Kidney (tissue), 13 donors: ENCODE measurements at regions not wholly inside any gene's neighbourhood (a gene's known extent, or its start where the extent isn't known, plus 50 kb on each side); places are given as distances from the start of the nearest gene placed in this dataset.

Experiments used
- DNase-seq, 5 donors: peaks; one replicate each; pipeline ENCODE4 v3.0.0-alpha.2; 2013 to 2020
- FAIRE-seq: peaks from 2 replicates; lab custom pipeline; 2012; peaks lifted over from hg19 to GRCh38; lab: Jason Lieb, UNC
- H3K27ac ChIP-seq, 2 donors: one replicate each; pipeline ENCODE4 v1.7.0; 2013; ENCODE audit warnings: low read depth in 2 of 2, low read length in 2 of 2, inconsistent platforms in 1 of 2
- H3K27me3 ChIP-seq: one replicate; pipeline ENCODE4 v1.7.1; 2013; ENCODE audit warnings: low read length, inconsistent platforms; ENCODE audit not compliant: control insufficient read depth, insufficient read depth
- H3K36me3 ChIP-seq, 3 donors: one replicate each; pipeline versions ENCODE4 v1.7.0 to v1.7.1; 2013; ENCODE audit warnings: low read length in 3 of 3, control low read depth in 1 of 3, inconsistent platforms in 1 of 3; ENCODE audit not compliant: insufficient read depth in 3 of 3, control insufficient read depth in 2 of 3
- H3K4me1 ChIP-seq, 3 donors: one replicate each; pipeline versions ENCODE4 v1.7.0 to v1.7.1; 2013; ENCODE audit warnings: low read length in 3 of 3, inconsistent platforms in 1 of 3, low read depth in 1 of 3; ENCODE audit not compliant: control insufficient read depth in 2 of 3, insufficient read depth in 2 of 3
- H3K4me3 ChIP-seq, 3 donors: one replicate each; pipeline versions ENCODE4 v1.7.0 to v1.8.1; 2013; ENCODE audit warnings: low read length in 3 of 3, control low read depth in 1 of 3, inconsistent platforms in 1 of 3
- H3K9ac ChIP-seq, 3 donors: one replicate each; pipeline versions ENCODE4 v1.7.0 to v1.7.1; 2013; ENCODE audit warnings: low read length in 3 of 3, control low read depth in 1 of 3, inconsistent platforms in 1 of 3
- H3K9me3 ChIP-seq, 3 donors: one replicate each; pipeline versions ENCODE4 v1.7.0 to v1.7.1; 2013; ENCODE audit warnings: low read length in 3 of 3, control low read depth in 1 of 3, inconsistent platforms in 1 of 3; ENCODE audit not compliant: control insufficient read depth in 2 of 3, insufficient read depth in 1 of 3
- intact Hi-C: fragments of 100-400 bp; cut with DNase I; formaldehyde crosslinking; loops from one replicate; pipeline ENCODE4 v1.11.1; 2022
- TF ChIP-seq, protein P1 (sequence below): IDR thresholded peaks from 3 replicates; pipeline ENCODE4 v1.5.1; 2012; ENCODE audit warnings: mild to moderate bottlenecking, moderate library complexity, borderline replicate concordance; ENCODE audit not compliant: insufficient read depth; ENCODE audit errors: extremely low read depth
- donor health status: control.
- donor health status: control.
- donor health status: control.
- donor health status: control.
- donor health status: control.
- donor health status: DM: yes; HTN: yes; CAD: no.
- donor health status: Normal renal cell carcinoma (clear cell type).

DNA sequence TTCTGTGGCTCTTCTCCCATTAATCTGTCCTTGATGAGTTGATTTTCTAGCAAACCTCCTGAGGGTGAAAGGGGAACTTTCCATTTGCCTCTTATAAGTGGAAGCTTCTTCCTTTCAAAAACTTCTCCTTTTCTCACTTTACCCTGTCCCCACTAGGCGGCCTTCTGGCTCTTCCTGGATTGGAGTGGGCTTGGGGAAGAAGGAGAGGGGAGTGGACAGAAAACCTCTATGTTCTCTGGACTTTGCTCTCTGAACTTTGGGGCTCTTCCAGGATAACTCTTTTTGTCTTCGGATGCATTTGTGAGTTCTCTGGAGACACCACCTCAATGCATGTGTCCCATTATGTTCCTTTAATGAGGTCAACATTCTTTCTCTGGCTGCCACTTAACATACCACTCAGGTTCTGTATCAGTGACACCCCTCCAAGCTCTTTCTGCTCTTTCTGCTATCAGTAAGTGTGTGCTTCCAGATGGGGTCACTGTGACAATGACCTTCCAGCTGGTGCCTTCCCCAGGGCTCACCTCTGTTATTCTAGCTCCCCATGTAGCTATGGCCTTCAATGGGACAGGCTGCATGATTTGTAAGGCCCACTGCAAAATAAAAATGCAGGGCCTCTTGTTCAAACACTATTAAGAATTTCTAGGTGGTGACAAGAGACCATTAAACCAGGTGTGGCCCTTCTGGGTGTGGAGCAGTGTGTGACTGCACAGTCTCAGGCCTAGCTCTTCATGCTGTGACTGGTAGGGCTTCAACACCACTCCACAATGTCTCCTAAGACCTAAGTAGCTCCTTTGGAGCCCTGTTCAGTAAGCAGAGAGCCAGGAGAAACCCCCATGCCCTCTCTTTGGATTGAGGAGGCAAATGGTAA lies 389.2 kb downstream of the EFNB2 start:
- Histone ChIP-seq H3K27me3 (no peaks in the 10 kb centered on the region), H3K4me3 (no peak overlapping the region), H3K4me1 (no peaks in the 10 kb centered on the region), H3K27ac (no peak overlapping the region), H3K9ac (no peak overlapping the region), H3K36me3 (no peaks in the 10 kb centered on the region), H3K9me3 (no peaks in the 10 kb centered on the region)
- TF ChIP-seq, protein P1, sequence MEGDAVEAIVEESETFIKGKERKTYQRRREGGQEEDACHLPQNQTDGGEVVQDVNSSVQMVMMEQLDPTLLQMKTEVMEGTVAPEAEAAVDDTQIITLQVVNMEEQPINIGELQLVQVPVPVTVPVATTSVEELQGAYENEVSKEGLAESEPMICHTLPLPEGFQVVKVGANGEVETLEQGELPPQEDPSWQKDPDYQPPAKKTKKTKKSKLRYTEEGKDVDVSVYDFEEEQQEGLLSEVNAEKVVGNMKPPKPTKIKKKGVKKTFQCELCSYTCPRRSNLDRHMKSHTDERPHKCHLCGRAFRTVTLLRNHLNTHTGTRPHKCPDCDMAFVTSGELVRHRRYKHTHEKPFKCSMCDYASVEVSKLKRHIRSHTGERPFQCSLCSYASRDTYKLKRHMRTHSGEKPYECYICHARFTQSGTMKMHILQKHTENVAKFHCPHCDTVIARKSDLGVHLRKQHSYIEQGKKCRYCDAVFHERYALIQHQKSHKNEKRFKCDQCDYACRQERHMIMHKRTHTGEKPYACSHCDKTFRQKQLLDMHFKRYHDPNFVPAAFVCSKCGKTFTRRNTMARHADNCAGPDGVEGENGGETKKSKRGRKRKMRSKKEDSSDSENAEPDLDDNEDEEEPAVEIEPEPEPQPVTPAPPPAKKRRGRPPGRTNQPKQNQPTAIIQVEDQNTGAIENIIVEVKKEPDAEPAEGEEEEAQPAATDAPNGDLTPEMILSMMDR, result no peak
- intact Hi-C loops, result no loop called here
- DNase-seq (no peak), FAIRE-seq (no peak)

DNA sequence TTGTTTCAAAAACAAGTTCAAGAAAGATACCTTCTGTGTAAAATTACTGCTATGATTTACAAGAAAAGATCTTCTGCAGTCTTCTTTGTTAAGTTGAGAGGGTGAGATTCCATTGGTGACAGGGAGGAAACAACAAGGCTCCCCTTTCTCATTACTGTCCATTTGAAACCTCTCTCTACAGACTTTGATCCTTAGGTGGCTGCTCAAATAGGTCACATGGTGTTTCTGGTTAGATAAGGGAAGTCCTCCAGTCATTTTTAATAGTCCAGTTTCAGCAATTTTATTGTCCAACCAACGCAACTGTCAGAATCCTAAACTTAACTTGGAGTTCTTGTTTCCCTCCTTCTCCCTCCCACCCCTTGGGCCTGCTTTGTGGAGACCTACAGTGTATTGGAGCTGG lies 390.4 kb downstream of the EFNB2 start:
- Histone ChIP-seq H3K4me3 (no peak overlapping the region), H3K27me3 (no peaks in the 10 kb centered on the region), H3K9ac (no peak overlapping the region), H3K9me3 (no peaks in the 10 kb centered on the region), H3K36me3 (no peaks in the 10 kb centered on the region), H3K4me1 (no peaks in the 10 kb centered on the region), H3K27ac (no peak overlapping the region)
- TF ChIP-seq, protein P1, result no peak
- FAIRE-seq (no peak), DNase-seq (no peak)
- intact Hi-C loops, result no loop called here

DNA sequence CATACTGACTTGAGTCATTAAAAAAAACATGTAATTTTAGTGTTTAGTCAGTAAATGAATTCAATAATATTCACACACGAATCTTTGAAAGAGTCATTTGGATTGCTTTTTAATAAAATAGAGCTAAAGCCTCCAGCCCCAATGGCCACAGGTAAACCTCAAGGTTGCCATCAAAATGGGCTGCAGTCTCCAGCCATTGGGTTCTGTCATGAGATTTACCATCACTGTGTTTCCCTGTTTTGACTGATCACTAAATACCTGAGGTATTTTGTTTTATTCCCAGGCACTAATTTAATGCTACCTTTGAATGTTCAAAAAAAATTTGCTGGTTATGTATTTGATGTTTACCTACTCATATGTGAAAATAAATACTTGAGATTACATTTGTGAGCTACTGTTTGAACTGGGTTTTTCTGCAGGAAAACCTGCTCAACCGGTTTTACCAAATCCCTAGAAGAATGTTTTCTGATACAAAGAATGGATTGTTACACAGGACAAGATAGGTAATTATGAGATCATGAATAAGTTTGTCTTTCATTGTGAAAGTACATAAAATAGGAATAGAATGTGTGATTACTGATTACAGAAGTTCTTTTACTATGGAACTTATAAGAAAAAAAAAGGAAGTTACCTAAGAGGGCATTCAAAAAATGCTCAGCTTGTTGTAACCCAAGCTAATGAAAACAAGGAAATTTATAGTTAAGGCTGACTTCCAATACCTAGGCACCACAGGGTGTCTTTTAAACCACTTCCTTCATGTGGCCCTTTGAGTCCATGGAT lies 391.3 kb downstream of the EFNB2 start:
- FAIRE-seq, result no peak
- no peak overlapping the region for H3K27ac ChIP-seq
- peak in 2 of 5 donors; percentile 53 to 73 for DNase-seq
- intact Hi-C loops, result no loop called here
- no peak overlapping the region for H3K4me3 ChIP-seq
- no peaks in the 10 kb centered on the region for H3K27me3 ChIP-seq
- H3K4me1 ChIP-seq, result no peaks in the 10 kb centered on the region
- H3K36me3 ChIP-seq, result no peaks in the 10 kb centered on the region
- H3K9ac ChIP-seq, result no peak overlapping the region
- TF ChIP-seq, protein P1, result no peak
- no peaks in the 10 kb centered on the region for H3K9me3 ChIP-seq
